OCI-LY1 (cell line): ENCODE measurements at regions not wholly inside any gene's neighbourhood (a gene's known extent, or its start where the extent isn't known, plus 50 kb on each side); places are given as distances from the start of the nearest gene placed in this dataset.

Source experiments
- H2AFZ ChIP-seq: fragments of 200-600 bp; sonication (generic), shearing (Covaris generic); 2 replicates; pipeline ENCODE4 v1.6.0; 2014; ENCODE audit warnings: antibody characterized with exemption, mild to moderate bottlenecking, low read length
- H3F3A ChIP-seq: fragments of 200-600 bp; sonication (generic), shearing (Covaris generic); 2 replicates; pipeline ENCODE4 v1.6.0; 2014; ENCODE audit warnings: mild to moderate bottlenecking, antibody characterized with exemption, low read length, moderate library complexity; ENCODE audit not compliant: insufficient read depth
- H3K27ac ChIP-seq: fragments of 200-600 bp; sonication (generic); 2 replicates; pipeline ENCODE4 v1.5.1; 2014; ENCODE audit warnings: low read length, mixed run types, mild to moderate bottlenecking, low read depth; ENCODE audit not compliant: poor library complexity, severe bottlenecking
- H3K27me3 ChIP-seq: fragments of 200-600 bp; sonication (generic); 2 replicates; pipeline ENCODE4 v1.6.0; 2014; ENCODE audit warnings: antibody characterized with exemption, mild to moderate bottlenecking, low read length, moderate library complexity; ENCODE audit not compliant: insufficient read depth
- H3K36me3 ChIP-seq: fragments of 200-600 bp; sonication (generic); 2 replicates; pipeline ENCODE4 v1.6.1; 2014; ENCODE audit warnings: mild to moderate bottlenecking, antibody characterized with exemption, low read length, moderate library complexity, mixed read lengths; ENCODE audit not compliant: insufficient read depth
- H3K4me1 ChIP-seq: fragments of 200-600 bp; sonication (generic); 2 replicates; pipeline ENCODE4 v1.5.1; 2014; ENCODE audit warnings: mild to moderate bottlenecking, low read length, moderate library complexity; ENCODE audit not compliant: insufficient read depth, severe bottlenecking
- H3K4me2 ChIP-seq: fragments of 200-600 bp; sonication (generic), shearing (Covaris generic); 2 replicates; pipeline ENCODE4 v1.6.1; 2014; ENCODE audit warnings: low read length
- H3K4me3 ChIP-seq: fragments of 200-600 bp; sonication (generic); 2 replicates; pipeline ENCODE4 v1.5.1; 2014; ENCODE audit warnings: low read length, low read depth, mild to moderate bottlenecking, mixed read lengths; ENCODE audit not compliant: poor library complexity, severe bottlenecking
- H3K79me2 ChIP-seq: fragments of 200-600 bp; shearing (Covaris generic); 2 replicates; pipeline ENCODE4 v1.6.1; 2016; ENCODE audit warnings: mixed run types, low read length, mixed read lengths; ENCODE audit not compliant: insufficient read depth
- H3K9ac ChIP-seq: fragments of 200-600 bp; sonication (generic), shearing (Covaris generic); 2 replicates; pipeline ENCODE4 v1.6.1; 2014; ENCODE audit warnings: mild to moderate bottlenecking, low read length, mixed read lengths
- H3K9me2 ChIP-seq: fragments of 200-600 bp; sonication (generic), shearing (Covaris generic); 2 replicates; pipeline ENCODE4 v1.6.1; 2014; ENCODE audit warnings: low read depth, mild to moderate bottlenecking, low read length, mixed read lengths
- H3K9me3 ChIP-seq: fragments of 200-600 bp; shearing (Covaris generic); 2 replicates; pipeline ENCODE4 v1.6.1; 2014; ENCODE audit warnings: low read length, mixed read lengths
- H4K20me1 ChIP-seq: fragments of 200-600 bp; sonication (generic), shearing (Covaris generic); 2 replicates; pipeline ENCODE4 v1.6.0; 2016; ENCODE audit warnings: mild to moderate bottlenecking, low read length; ENCODE audit not compliant: insufficient read depth
- CTCF ChIP-seq: fragments of 200-600 bp; sonication (generic), shearing (Covaris generic); IDR thresholded peaks from 2 replicates; pipeline ENCODE4 v1.5.1; 2017; ENCODE audit warnings: mild to moderate bottlenecking, antibody characterized with exemption, low read length, moderate library complexity, mixed read lengths
- EZH2 ChIP-seq: fragments of 200-600 bp; sonication (generic), shearing (Covaris generic); IDR thresholded peaks from 2 replicates; pipeline ENCODE4 v1.8.0; 2017; ENCODE audit warnings: borderline replicate concordance, mixed run types, mild to moderate bottlenecking, antibody characterized with exemption, low read length, moderate library complexity, mixed read lengths

GRCh38 chr18:78321402-78321801, 658.2 kb upstream of the SALL3 start:
- H3K79me2 ChIP-seq = no peaks in the 10 kb centered on the region
- TF ChIP-seq EZH2 (no peak), CTCF (no peak)
- no peaks in the 10 kb centered on the region for H4K20me1 ChIP-seq
- no peak overlapping the region for H3K4me2 ChIP-seq
- no peaks in the 10 kb centered on the region for H3F3A ChIP-seq
- H3K9me3 ChIP-seq = no peaks in the 10 kb centered on the region
- no peaks in the 10 kb centered on the region; the same call in 1 of the 2 replicates for H3K27me3 ChIP-seq
- H2AFZ ChIP-seq = no peak overlapping the region
- no peaks in the 10 kb centered on the region for H3K36me3 ChIP-seq
- H3K4me1 ChIP-seq = no peaks in the 10 kb centered on the region
- no peak overlapping the region for H3K4me3 ChIP-seq
- H3K9me2 ChIP-seq = no peaks in the 10 kb centered on the region
- no peak overlapping the region for H3K27ac ChIP-seq
- H3K9ac ChIP-seq = no peak overlapping the region

GRCh38 chr18:78323453-78324197, 656.0 kb upstream of the SALL3 start:
- Histone ChIP-seq H3F3A (no peaks in the 10 kb centered on the region), H3K79me2 (no peaks in the 10 kb centered on the region), H3K9ac (no peak overlapping the region), H3K4me1 (no peaks in the 10 kb centered on the region), H3K9me2 (no peaks in the 10 kb centered on the region), H3K27ac (no peak overlapping the region), H2AFZ (no peak overlapping the region), H3K9me3 (no peaks in the 10 kb centered on the region), H4K20me1 (no peaks in the 10 kb centered on the region), H3K4me2 (no peak overlapping the region), H3K27me3 (no peaks in the 10 kb centered on the region; the same call in 1 of the 2 replicates), H3K36me3 (no peaks in the 10 kb centered on the region), H3K4me3 (no peak overlapping the region)
- TF ChIP-seq CTCF (no peak), EZH2 (no peak)

- H3F3A ChIP-seq = no peaks in the 10 kb centered on the region
- no peak overlapping the region for H3K9ac ChIP-seq
- no peaks in the 10 kb centered on the region for H3K27me3 ChIP-seq
- no peaks in the 10 kb centered on the region for H4K20me1 ChIP-seq
- TF ChIP-seq EZH2 (no peak), CTCF (no peak)
- no peaks in the 10 kb centered on the region for H3K9me3 ChIP-seq
- H3K4me2 ChIP-seq = no peak overlapping the region
- H3K79me2 ChIP-seq = no peaks in the 10 kb centered on the region
- no peaks in the 10 kb centered on the region for H3K9me2 ChIP-seq
- H3K36me3 ChIP-seq = no peaks in the 10 kb centered on the region
- no peak overlapping the region for H2AFZ ChIP-seq
- no peaks in the 10 kb centered on the region for H3K4me1 ChIP-seq
- no peak overlapping the region for H3K4me3 ChIP-seq
- H3K27ac ChIP-seq = no peak overlapping the region
Measured at GRCh38 chr18:78327643-78328042, 652.0 kb upstream of the SALL3 start.
